Aorta (tissue), 5 donors: ENCODE measurements at regions not wholly inside any gene's neighbourhood (a gene's known extent, or its start where the extent isn't known, plus 50 kb on each side); places are given as distances from the start of the nearest gene placed in this dataset.
A peak's percentile ranks its signal among the peaks of the same experiment; 100 is the strongest.

Experiments used
- ATAC-seq: fragments of 200-7000 bp; cut with Tn5 transposase; one replicate; pipeline ENCODE4 v1.9.1; 2022; ENCODE audit warnings: moderate library complexity; ENCODE audit not compliant: low FRiP score
- DNase-seq, 2 donors: peaks; one replicate each; pipeline ENCODE4 v3.0.0-alpha.2; 2020
- H3K27ac ChIP-seq, 2 donors: one replicate each; pipeline ENCODE4 v1.5.1; 2013; ENCODE audit warnings: low read length in 2 of 2, mild to moderate bottlenecking in 2 of 2, moderate library complexity in 2 of 2, control low read depth in 1 of 2, inconsistent platforms in 1 of 2, low read depth in 1 of 2
- H3K27me3 ChIP-seq, 2 donors: one replicate each; pipeline ENCODE4 v1.6.1; 2013; ENCODE audit warnings: control low read depth in 1 of 2, low read length in 1 of 2, mild to moderate bottlenecking in 1 of 2, moderate library complexity in 1 of 2; ENCODE audit not compliant: insufficient read depth in 2 of 2, control insufficient read depth in 1 of 2
- H3K36me3 ChIP-seq, 2 donors: one replicate each; pipeline ENCODE4 v1.6.1; 2013; ENCODE audit warnings: control low read depth in 1 of 2, low read length in 1 of 2, mild to moderate bottlenecking in 1 of 2; ENCODE audit not compliant: insufficient read depth in 2 of 2, control insufficient read depth in 1 of 2
- H3K4me1 ChIP-seq, 2 donors: one replicate each; pipeline ENCODE4 v1.6.1; 2013; ENCODE audit warnings: low read length in 2 of 2, control low read depth in 1 of 2, mild to moderate bottlenecking in 1 of 2, moderate library complexity in 1 of 2; ENCODE audit not compliant: insufficient read depth in 2 of 2, control insufficient read depth in 1 of 2
- H3K4me3 ChIP-seq, 2 donors: one replicate each; pipeline ENCODE4 v1.5.1; 2013; ENCODE audit warnings: low read length in 2 of 2, control low read depth in 1 of 2, mild to moderate bottlenecking in 1 of 2
- H3K9me3 ChIP-seq: one replicate; pipeline ENCODE4 v1.6.1; 2013; ENCODE audit warnings: mild to moderate bottlenecking, low read length; ENCODE audit not compliant: control insufficient read depth
- WGBS, 2 donors: extraction: QIAGEN DNeasy Blood & Tissue Kit; methylation state at CpG; one replicate each; pipeline ENCODE4 v1.1.7; 2013; 5-methylcytosine and 5-hydroxymethylcytosine counted together
- intact Hi-C, 2 donors: fragments of 100-400 bp; cut with DNase I; formaldehyde crosslinking; loops; one replicate each; pipeline versions ENCODE4 v1.14.2 to v1.15.0; 2022
- donor health status: healthy with polysubstance abuse.
- donor health status: Bipolar disorder and iron deficiency.
- donor health status: DM: no; HTN: no; CAD: no.
- donor health status: DM: no; HTN: no; CAD: no.
- donor health status: DM: yes; HTN: yes; CAD: no.

GRCh38 chr7:115479448-115479847 lies 551.1 kb downstream of the TFEC start:
- ATAC-seq (no peak), DNase-seq (no peak)
- no peaks in the 10 kb centered on the region for H3K36me3 ChIP-seq
- no peaks in the 10 kb centered on the region for H3K9me3 ChIP-seq
- H3K4me3 ChIP-seq = no peak overlapping the region
- H3K27ac ChIP-seq = no peak overlapping the region
- no peaks in the 10 kb centered on the region for H3K27me3 ChIP-seq
- 95% methylated on average over 1 of the region's 1 CpG; no CpG with 5 or more reads in 1 of the 2 donors for WGBS, 2 donors
- H3K4me1 ChIP-seq = no peaks in the 10 kb centered on the region
- intact Hi-C loops = no loop called here

- Histone ChIP-seq H3K4me1 (no peaks in the 10 kb centered on the region), H3K4me3 (no peak overlapping the region), H3K9me3 (no peaks in the 10 kb centered on the region), H3K27ac (no peak overlapping the region), H3K36me3 (no peaks in the 10 kb centered on the region), H3K27me3 (no peaks in the 10 kb centered on the region)
- intact Hi-C loops = no loop called here
- ATAC-seq (no peak), DNase-seq (no peak)
These were observed 552.1 kb downstream of the TFEC start for GRCh38 chr7:115478426-115478825.

- Histone ChIP-seq H3K4me3 (peak overlapping the region in 1 of 2 donors; percentile 64), H3K4me1 (no peaks in the 10 kb centered on the region), H3K36me3 (no peaks in the 10 kb centered on the region), H3K9me3 (no peaks in the 10 kb centered on the region), H3K27me3 (no peaks in the 10 kb centered on the region), H3K27ac (no peak overlapping the region)
- ATAC-seq (no peak), DNase-seq (peak; percentile 42 to 81)
- intact Hi-C loops = no loop called here
- WGBS, 2 donors = 4 to 6% methylated on average over 30 of the region's 30 CpGs
These were observed 553.3 kb downstream of the TFEC start for GRCh38 chr7:115477193-115477651.

GRCh38 chr7:115476671-115477181 lies 553.8 kb downstream of the TFEC start:
- Histone ChIP-seq H3K4me1 (no peaks in the 10 kb centered on the region), H3K27ac (no peak overlapping the region), H3K4me3 (peak overlapping the region in 1 of 2 donors; percentile 64), H3K9me3 (no peaks in the 10 kb centered on the region), H3K36me3 (no peaks in the 10 kb centered on the region), H3K27me3 (no peaks in the 10 kb centered on the region)
- ATAC-seq = no peak
- no peak for DNase-seq
- 46 to 49% methylated on average over 7 of the region's 7 CpGs for WGBS, 2 donors
- intact Hi-C loops = no loop called here

GRCh38 chr7:115475761-115476385 lies 554.0 kb downstream of the MDFIC start:
- Histone ChIP-seq H3K27me3 (no peaks in the 10 kb centered on the region), H3K9me3 (no peaks in the 10 kb centered on the region), H3K4me1 (no peaks in the 10 kb centered on the region), H3K27ac (no peak overlapping the region), H3K4me3 (no peak overlapping the region), H3K36me3 (no peaks in the 10 kb centered on the region)
- intact Hi-C loops = no loop called here
- ATAC-seq (no peak), DNase-seq (no peak)
- WGBS, 2 donors = 89 to 91% methylated on average over 14 of the region's 14 CpGs

- WGBS, 2 donors = 85 to 86% methylated on average over 1 of the region's 1 CpG
- Histone ChIP-seq H3K4me3 (no peak overlapping the region), H3K36me3 (no peaks in the 10 kb centered on the region), H3K4me1 (no peaks in the 10 kb centered on the region), H3K27ac (no peak overlapping the region), H3K27me3 (no peaks in the 10 kb centered on the region), H3K9me3 (no peaks in the 10 kb centered on the region)
- ATAC-seq = no peak
- intact Hi-C loops = no loop called here
- DNase-seq = no peak
These were observed 553.3 kb downstream of the MDFIC start for GRCh38 chr7:115475206-115475605.

GRCh38 chr7:115474137-115474536 lies 552.2 kb downstream of the MDFIC start:
- Histone ChIP-seq H3K27me3 (no peaks in the 10 kb centered on the region), H3K36me3 (no peaks in the 10 kb centered on the region), H3K27ac (no peak overlapping the region), H3K9me3 (no peaks in the 10 kb centered on the region), H3K4me3 (no peak overlapping the region), H3K4me1 (no peaks in the 10 kb centered on the region)
- intact Hi-C loops = no loop called here
- DNase-seq (no peak), ATAC-seq (no peak)
- WGBS, 2 donors = 90 to 94% methylated on average over 5 of the region's 5 CpGs

- DNase-seq (no peak), ATAC-seq (no peak)
- Histone ChIP-seq H3K4me3 (no peak overlapping the region), H3K4me1 (no peaks in the 10 kb centered on the region), H3K9me3 (no peaks in the 10 kb centered on the region), H3K27ac (no peak overlapping the region), H3K27me3 (no peaks in the 10 kb centered on the region), H3K36me3 (no peaks in the 10 kb centered on the region)
- intact Hi-C loops = no loop called here
- WGBS, 2 donors = 55 to 61% methylated on average over 1 of the region's 1 CpG
These were observed 550.0 kb downstream of the MDFIC start for GRCh38 chr7:115471891-115472290.

GRCh38 chr7:115462301-115463015 lies 540.6 kb downstream of the MDFIC start:
- ATAC-seq = no peak
- intact Hi-C loops = loop anchor here in 1 of 2 donors (10.0 kb wide), 1 partner anchor 1398 kb away; no protein-coding TSS in a partner anchor
- 96 to 99% methylated on average over 3 of the region's 3 CpGs for WGBS, 2 donors
- H3K9me3 ChIP-seq = no peaks in the 10 kb centered on the region
- H3K27me3 ChIP-seq = no peaks in the 10 kb centered on the region
- no peak overlapping the region for H3K27ac ChIP-seq
- H3K36me3 ChIP-seq = no peaks in the 10 kb centered on the region
- DNase-seq = no peak
- no peak overlapping the region for H3K4me3 ChIP-seq
- H3K4me1 ChIP-seq = no peaks in the 10 kb centered on the region
